PFSK-1 (cell line): ENCODE measurements at regions not wholly inside any gene's neighbourhood (a gene's known extent, or its start where the extent isn't known, plus 50 kb on each side); places are given as distances from the start of the nearest gene placed in this dataset.

Experiments
- FOXP2 ChIP-seq: optimal IDR thresholded peaks from 2 replicates; pipeline ENCODE3; 2011; ENCODE audit warnings: borderline replicate concordance, control low read depth, inconsistent platforms; ENCODE audit not compliant: insufficient read depth; ENCODE audit errors: extremely low read length, extremely low read depth
- POLR2AphosphoS5 ChIP-seq: IDR thresholded peaks from 2 replicates; pipeline ENCODE4 v1.6.1; 2012; ENCODE audit warnings: low read depth, mild to moderate bottlenecking, control low read depth, low read length, moderate library complexity
- SIN3A ChIP-seq: IDR thresholded peaks from 2 replicates; pipeline ENCODE4 v1.6.1; 2012; ENCODE audit warnings: mild to moderate bottlenecking, low read length, moderate library complexity, borderline replicate concordance; ENCODE audit not compliant: insufficient read depth
- TAF1 ChIP-seq: IDR thresholded peaks from 2 replicates; pipeline ENCODE4 v1.6.1; 2012; ENCODE audit warnings: low read length, control low read depth, borderline replicate concordance; ENCODE audit not compliant: insufficient read depth
- TF ChIP-seq, protein P1 (sequence below), 2 experiments: IDR thresholded peaks; 2 replicates each; pipeline versions ENCODE4 v1.6.1 to v1.8.0; 2011 to 2012; ENCODE audit warnings: low read depth in 2 of 2, low read length in 2 of 2, control low read depth in 1 of 2, inconsistent platforms in 1 of 2, mild to moderate bottlenecking in 1 of 2, moderate library complexity in 1 of 2; ENCODE audit not compliant: insufficient read depth in 1 of 2

DNA sequence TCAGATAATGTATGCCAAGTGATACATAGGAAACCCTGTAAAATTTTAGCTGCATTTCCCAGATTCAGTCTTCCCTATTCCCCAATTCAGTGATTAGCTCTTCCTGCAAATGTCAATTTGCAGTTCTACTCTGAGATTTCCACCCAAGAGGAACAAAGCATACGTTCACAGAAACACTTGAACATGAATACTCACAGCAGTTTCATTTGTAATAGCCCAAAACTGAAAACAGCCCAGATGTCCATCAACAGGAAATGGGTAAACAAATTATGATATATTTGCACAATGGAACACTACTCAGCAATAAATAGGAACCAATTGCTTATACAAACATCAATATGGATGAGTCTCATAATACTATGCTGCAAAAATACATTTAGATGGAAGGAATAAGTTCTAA, 194.2 kb downstream of the GXYLT1 start:
- TF ChIP-seq POLR2AphosphoS5 (no peak), FOXP2 (no peak), TAF1 (no peak), SIN3A (no peak)
- TF ChIP-seq, protein P1, sequence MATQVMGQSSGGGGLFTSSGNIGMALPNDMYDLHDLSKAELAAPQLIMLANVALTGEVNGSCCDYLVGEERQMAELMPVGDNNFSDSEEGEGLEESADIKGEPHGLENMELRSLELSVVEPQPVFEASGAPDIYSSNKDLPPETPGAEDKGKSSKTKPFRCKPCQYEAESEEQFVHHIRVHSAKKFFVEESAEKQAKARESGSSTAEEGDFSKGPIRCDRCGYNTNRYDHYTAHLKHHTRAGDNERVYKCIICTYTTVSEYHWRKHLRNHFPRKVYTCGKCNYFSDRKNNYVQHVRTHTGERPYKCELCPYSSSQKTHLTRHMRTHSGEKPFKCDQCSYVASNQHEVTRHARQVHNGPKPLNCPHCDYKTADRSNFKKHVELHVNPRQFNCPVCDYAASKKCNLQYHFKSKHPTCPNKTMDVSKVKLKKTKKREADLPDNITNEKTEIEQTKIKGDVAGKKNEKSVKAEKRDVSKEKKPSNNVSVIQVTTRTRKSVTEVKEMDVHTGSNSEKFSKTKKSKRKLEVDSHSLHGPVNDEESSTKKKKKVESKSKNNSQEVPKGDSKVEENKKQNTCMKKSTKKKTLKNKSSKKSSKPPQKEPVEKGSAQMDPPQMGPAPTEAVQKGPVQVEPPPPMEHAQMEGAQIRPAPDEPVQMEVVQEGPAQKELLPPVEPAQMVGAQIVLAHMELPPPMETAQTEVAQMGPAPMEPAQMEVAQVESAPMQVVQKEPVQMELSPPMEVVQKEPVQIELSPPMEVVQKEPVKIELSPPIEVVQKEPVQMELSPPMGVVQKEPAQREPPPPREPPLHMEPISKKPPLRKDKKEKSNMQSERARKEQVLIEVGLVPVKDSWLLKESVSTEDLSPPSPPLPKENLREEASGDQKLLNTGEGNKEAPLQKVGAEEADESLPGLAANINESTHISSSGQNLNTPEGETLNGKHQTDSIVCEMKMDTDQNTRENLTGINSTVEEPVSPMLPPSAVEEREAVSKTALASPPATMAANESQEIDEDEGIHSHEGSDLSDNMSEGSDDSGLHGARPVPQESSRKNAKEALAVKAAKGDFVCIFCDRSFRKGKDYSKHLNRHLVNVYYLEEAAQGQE (IDR thresholded peaks at IDR 0.05; ENCODE audit: insufficient read depth in 1 of 2, low read depth in 2 of 2, low read length in 2 of 2) = no peak

DNA sequence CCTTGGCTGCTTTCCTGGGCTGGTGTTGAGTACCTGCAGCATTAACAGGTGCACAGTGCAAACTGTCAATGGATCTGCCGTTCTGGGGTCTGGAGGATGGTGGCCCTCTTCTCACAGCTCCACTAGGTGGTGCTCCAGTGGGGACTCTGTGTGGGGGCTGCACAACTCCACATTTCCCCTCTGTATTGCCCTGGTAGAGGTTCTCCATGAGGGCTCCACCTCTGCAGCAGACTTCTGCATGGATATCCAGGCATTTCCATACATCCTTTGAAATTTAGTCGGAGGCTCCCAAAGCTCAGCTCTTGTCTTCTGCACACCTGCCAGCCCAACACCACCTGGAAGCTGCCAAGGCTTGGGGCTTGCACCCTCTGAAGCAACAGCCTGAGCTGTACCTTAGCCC, 198.6 kb downstream of the GXYLT1 start:
- TF ChIP-seq FOXP2 (no peak), POLR2AphosphoS5 (no peak), TAF1 (no peak), SIN3A (no peak)
- TF ChIP-seq, protein P1 (IDR thresholded peaks at IDR 0.05; ENCODE audit: insufficient read depth in 1 of 2, low read depth in 2 of 2, low read length in 2 of 2) = no peak

DNA sequence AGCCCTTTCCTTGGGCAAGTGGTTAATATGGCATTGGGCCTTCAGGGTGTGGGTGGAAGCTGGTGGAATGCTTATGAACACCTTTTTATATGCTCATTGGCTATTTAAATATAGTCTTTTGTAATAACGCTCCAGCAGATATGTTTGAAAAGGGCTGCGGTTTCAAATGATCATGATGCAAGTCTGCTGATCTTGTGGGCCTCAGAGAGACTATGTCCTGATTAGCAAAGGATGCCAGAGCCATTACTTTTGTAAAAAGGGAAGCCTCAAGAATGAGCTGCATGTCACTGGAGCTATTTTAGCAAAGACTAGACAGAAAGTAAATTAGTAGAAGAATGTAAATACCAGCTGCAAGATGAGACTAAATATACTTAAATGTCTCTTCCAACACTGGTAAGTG, 200.5 kb downstream of the GXYLT1 start:
- TF ChIP-seq FOXP2 = no peak
- TF ChIP-seq POLR2AphosphoS5 = no peak
- TF ChIP-seq TAF1 = no peak
- no peak for TF ChIP-seq SIN3A
- TF ChIP-seq, protein P1 (IDR thresholded peaks at IDR 0.05; ENCODE audit: insufficient read depth in 1 of 2, low read depth in 2 of 2, low read length in 2 of 2) = no peak

DNA sequence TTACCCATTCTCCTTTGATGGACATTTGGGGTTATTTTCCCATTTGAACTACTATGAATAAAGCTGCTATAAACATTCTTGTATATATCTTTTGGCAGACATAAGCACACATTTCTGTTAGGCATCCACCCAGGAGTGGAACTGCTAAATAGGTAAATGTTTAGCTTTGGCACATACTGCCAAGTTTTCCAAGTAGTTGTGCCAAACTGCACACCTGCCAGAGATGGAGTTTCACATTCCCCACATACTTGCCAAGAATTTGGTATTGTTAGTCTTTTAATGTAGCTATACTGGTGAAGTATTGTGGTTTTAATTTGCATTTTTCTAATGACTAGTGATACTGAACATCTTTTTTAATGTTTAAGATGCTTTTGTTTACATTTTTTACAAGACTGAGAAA, 201.0 kb downstream of the GXYLT1 start:
- no peak for TF ChIP-seq FOXP2
- TF ChIP-seq POLR2AphosphoS5 = no peak
- TF ChIP-seq SIN3A = no peak
- TF ChIP-seq, protein P1 (IDR thresholded peaks at IDR 0.05; ENCODE audit: insufficient read depth in 1 of 2, low read depth in 2 of 2, low read length in 2 of 2) = no peak
- no peak for TF ChIP-seq TAF1

DNA sequence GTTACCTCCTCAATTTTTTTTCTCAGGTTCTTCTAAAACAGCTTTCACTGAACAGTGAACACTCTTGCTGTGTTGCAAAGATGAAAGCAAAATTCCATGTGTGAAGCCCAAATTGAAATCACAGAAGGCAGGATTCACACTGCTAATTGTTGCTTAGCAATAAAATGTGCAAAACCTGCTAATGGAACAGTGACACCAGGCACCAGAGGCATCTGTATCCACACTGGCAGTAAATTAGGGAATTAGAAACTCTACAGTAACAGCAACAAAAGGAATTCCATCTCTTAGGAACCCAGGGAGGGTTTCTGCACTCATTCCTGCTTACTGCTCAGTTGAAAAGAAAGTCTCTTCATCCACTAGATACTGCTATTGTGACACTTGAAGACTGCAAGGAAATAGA, 202.3 kb downstream of the GXYLT1 start:
- no peak for TF ChIP-seq SIN3A

DNA sequence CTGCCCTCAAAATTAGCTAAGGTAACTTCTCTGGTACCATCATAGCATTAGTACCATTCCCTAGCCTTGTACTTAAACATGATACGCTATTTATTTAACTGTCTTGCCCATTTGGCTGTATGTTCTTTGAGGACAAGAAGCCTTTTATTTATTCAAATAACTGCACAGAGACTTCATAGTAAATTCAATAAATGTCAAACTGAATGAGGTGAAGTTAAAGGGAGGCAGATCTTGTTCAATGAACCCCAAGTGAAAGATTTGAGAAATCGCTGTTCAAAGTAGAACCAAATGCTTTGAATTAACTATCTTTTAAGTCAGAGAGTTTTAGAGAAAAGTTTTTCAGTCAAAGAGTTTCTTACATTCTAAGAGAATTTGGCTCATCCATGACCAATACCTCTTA, 203.6 kb downstream of the GXYLT1 start:
- TF ChIP-seq FOXP2 (no peak), POLR2AphosphoS5 (no peak), TAF1 (no peak), SIN3A (no peak)
- TF ChIP-seq, protein P1 (IDR thresholded peaks at IDR 0.05; ENCODE audit: insufficient read depth in 1 of 2, low read depth in 2 of 2, low read length in 2 of 2) = no peak
